IMR-90 (cell line): ENCODE measurements at regions not wholly inside any gene's neighbourhood (a gene's known extent, or its start where the extent isn't known, plus 50 kb on each side); places are given as distances from the start of the nearest gene placed in this dataset.

Source experiments
- ATAC-seq: fragments of 200-7000 bp; cut with Tn5 transposase; 2 replicates; pipeline ENCODE4 v1.9.1; 2020; ENCODE audit warnings: low read depth, mild to moderate bottlenecking, moderate library complexity
- BruUV-seq: library from RNA; stranded (reverse); fragments of 400-500 nt; replicated peaks from 2 replicates; lab custom pipeline; 2021; lab: Mats Ljungman, UMichigan
- CTCF ChIA-PET: fragments of 300-600 bp; formaldehyde crosslinking; extraction: SDS; loops from one replicate; lab custom pipeline; 2021; ENCODE audit warnings: antibody characterized with exemption; lab: Yijun Ruan, JAX
- POLR2A ChIA-PET: fragments of 300-600 bp; sonication (Branson Sonifier 250); formaldehyde crosslinking; loops from one replicate; lab custom pipeline; 2022; ENCODE audit warnings: antibody characterized with exemption; ENCODE audit not compliant: unreplicated experiment; lab: Charles Lee
- DNase-seq: peaks from one replicate; pipeline ENCODE4 v3.0.0; 2013
- H2AFZ ChIP-seq: replicated peaks from 2 replicates; pipeline ENCODE3; 2013; ENCODE audit warnings: low read length, mild to moderate bottlenecking; ENCODE audit not compliant: poor library complexity
- H2AK5ac ChIP-seq: 2 replicates; pipeline ENCODE4 v1.6.1; 2013; ENCODE audit warnings: low read depth, low read length, inconsistent platforms
- H2AK9ac ChIP-seq: replicated peaks from 2 replicates; pipeline ENCODE3; 2013; ENCODE audit warnings: mild to moderate bottlenecking, low read depth, low read length, moderate library complexity; ENCODE audit not compliant: poor library complexity
- H2BK120ac ChIP-seq: 2 replicates; pipeline ENCODE4 v1.6.1; 2013; ENCODE audit warnings: low read depth, low read length, inconsistent platforms
- H2BK15ac ChIP-seq: 3 replicates; pipeline ENCODE4 v1.6.1; 2013; ENCODE audit warnings: low read depth, low read length, inconsistent platforms
- H2BK20ac ChIP-seq: 2 replicates; pipeline ENCODE4 v1.6.1; 2013; ENCODE audit warnings: low read depth, mild to moderate bottlenecking, inconsistent platforms, low read length, moderate library complexity
- H2BK5ac ChIP-seq: 2 replicates; pipeline ENCODE4 v1.6.1; 2013; ENCODE audit warnings: mild to moderate bottlenecking, low read depth, low read length, inconsistent platforms; ENCODE audit not compliant: poor library complexity, severe bottlenecking
- H3K14ac ChIP-seq: replicated peaks from 2 replicates; pipeline ENCODE4 v1.6.1; 2013; ENCODE audit warnings: low read depth, low read length, inconsistent platforms
- H3K18ac ChIP-seq: 2 replicates; pipeline ENCODE4 v1.6.1; 2013; ENCODE audit warnings: low read depth, low read length, control low read depth
- H3K23ac ChIP-seq: 2 replicates; pipeline ENCODE4 v1.6.1; 2013; ENCODE audit warnings: low read depth, low read length, inconsistent platforms
- H3K27ac ChIP-seq: 2 replicates; pipeline ENCODE4 v1.5.1; 2013; ENCODE audit warnings: mild to moderate bottlenecking, control low read depth, low read length; ENCODE audit not compliant: insufficient read depth
- H3K27me3 ChIP-seq: 2 replicates; pipeline ENCODE4 v1.6.1; 2013; ENCODE audit warnings: low read length; ENCODE audit not compliant: control insufficient read depth, insufficient read depth
- H3K36me3 ChIP-seq: 2 replicates; pipeline ENCODE4 v1.6.1; 2013; ENCODE audit warnings: low read length, mixed read lengths; ENCODE audit not compliant: control insufficient read depth, insufficient read depth
- H3K4ac ChIP-seq: 2 replicates; pipeline ENCODE4 v1.6.1; 2013; ENCODE audit warnings: low read depth, low read length, inconsistent platforms
- H3K4me1 ChIP-seq: 2 replicates; pipeline ENCODE4 v1.6.1; 2013; ENCODE audit warnings: low read length, mixed read lengths; ENCODE audit not compliant: control insufficient read depth, insufficient read depth
- H3K4me2 ChIP-seq: 2 replicates; pipeline ENCODE4 v1.6.1; 2013; ENCODE audit warnings: low read depth, mild to moderate bottlenecking, control low read depth, low read length, moderate library complexity
- H3K4me3 ChIP-seq: 2 replicates; pipeline ENCODE4 v1.5.1; 2013; ENCODE audit warnings: low read depth, mild to moderate bottlenecking, control low read depth, low read length, moderate library complexity; ENCODE audit not compliant: insufficient read depth
- H3K56ac ChIP-seq: 2 replicates; pipeline ENCODE4 v1.6.1; 2013; ENCODE audit warnings: low read length, inconsistent platforms; ENCODE audit not compliant: insufficient read depth; ENCODE audit errors: extremely low read depth
- H3K79me1 ChIP-seq, 2 experiments: 2 replicates each; pipeline ENCODE4 v1.6.1; 2013; ENCODE audit warnings: low read length in 2 of 2, inconsistent platforms in 1 of 2, low read depth in 1 of 2
- H3K9ac ChIP-seq: 2 replicates; pipeline ENCODE4 v1.6.1; 2013; ENCODE audit warnings: low read depth, low read length, control low read depth
- H3K9me1 ChIP-seq: 2 replicates; pipeline ENCODE4 v1.6.1; 2013; ENCODE audit warnings: low read length, inconsistent platforms; ENCODE audit not compliant: insufficient read depth
- H3K9me3 ChIP-seq: 2 replicates; pipeline ENCODE4 v1.6.1; 2013; ENCODE audit warnings: low read length; ENCODE audit not compliant: control insufficient read depth, insufficient read depth
- H4K20me1 ChIP-seq: 2 replicates; pipeline ENCODE4 v1.6.1; 2013; ENCODE audit warnings: low read length, inconsistent platforms; ENCODE audit not compliant: insufficient read depth
- H4K5ac ChIP-seq: 2 replicates; pipeline ENCODE4 v1.6.1; 2013; ENCODE audit warnings: mild to moderate bottlenecking, low read depth, low read length, control low read depth
- H4K8ac ChIP-seq, 2 experiments: 2 replicates each; pipeline ENCODE4 v1.6.1; 2013; ENCODE audit warnings: low read depth in 2 of 2, low read length in 2 of 2, control low read depth in 1 of 2, inconsistent platforms in 1 of 2
- H4K91ac ChIP-seq: 2 replicates; pipeline ENCODE4 v1.6.1; 2013; ENCODE audit warnings: low read depth, low read length, inconsistent platforms; ENCODE audit not compliant: insufficient read depth
- CHD1 ChIP-seq: IDR thresholded peaks from 2 replicates; pipeline ENCODE4 v1.6.1; 2012; ENCODE audit warnings: low read depth, low read length, improper control_type of control experiment
- FOS ChIP-seq: fragments of 150-350 bp; IDR thresholded peaks from 2 replicates; pipeline ENCODE4 v1.6.1; 2016; ENCODE audit warnings: low read depth, low read length
- MAFK ChIP-seq: IDR thresholded peaks from 2 replicates; pipeline ENCODE4 v1.6.1; 2012; ENCODE audit warnings: low read depth, low read length, improper control_type of control experiment
- MAZ ChIP-seq: IDR thresholded peaks from 2 replicates; pipeline ENCODE4 v1.6.1; 2012; ENCODE audit warnings: low read depth, mild to moderate bottlenecking, low read length, improper control_type of control experiment, moderate library complexity, borderline replicate concordance
- MXI1 ChIP-seq: IDR thresholded peaks from 2 replicates; pipeline ENCODE4 v1.6.1; 2012; ENCODE audit warnings: low read depth, mild to moderate bottlenecking, low read length, moderate library complexity, borderline replicate concordance
- NFE2L2 ChIP-seq: fragments of 150-350 bp; IDR thresholded peaks from 2 replicates; pipeline ENCODE4 v1.6.1; 2016; ENCODE audit warnings: low read depth, mild to moderate bottlenecking, low read length
- SMC3 ChIP-seq: fragments of 150-350 bp; IDR thresholded peaks from 2 replicates; pipeline ENCODE4 v1.6.1; 2016; ENCODE audit warnings: low read depth, mild to moderate bottlenecking, antibody characterized with exemption, low read length, moderate library complexity
- WGBS, 2 experiments: methylation state at CpG; one replicate each; pipeline versions ENCODE4 v1.1.5 to v1.1.7; 2013; ENCODE audit warnings: missing lambda C conversion rate in 2 of 2; ENCODE audit not compliant: insufficient read length in 1 of 2; ENCODE audit errors: extremely low coverage in 2 of 2; 5-methylcytosine and 5-hydroxymethylcytosine counted together
- dilution Hi-C: fragments of 300-500 bp; cut with HindIII; formaldehyde crosslinking; loops from one replicate; pipeline ENCODE4 v1.14.3; 2018; ENCODE audit warnings: low sequenced_read_pairs; ENCODE audit not compliant: unreplicated experiment
- in situ Hi-C: fragments of 300-500 bp; cut with MboI; formaldehyde crosslinking; loops from 3 replicates; pipeline ENCODE4 v1.14.3; 2019; ENCODE audit warnings: low sequenced_read_pairs, inconsistent platforms, mixed read lengths
- intact Hi-C: fragments of 100-400 bp; cut with micrococcal nuclease; formaldehyde crosslinking; loops from 2 replicates; pipeline ENCODE4 v1.10.0; 2022
- TF ChIP-seq, protein P1 (sequence below): fragments of 150-350 bp; IDR thresholded peaks from 2 replicates; pipeline ENCODE4 v1.6.1; 2017; ENCODE audit warnings: mild to moderate bottlenecking, antibody characterized with exemption, low read length, low read depth

DNA sequence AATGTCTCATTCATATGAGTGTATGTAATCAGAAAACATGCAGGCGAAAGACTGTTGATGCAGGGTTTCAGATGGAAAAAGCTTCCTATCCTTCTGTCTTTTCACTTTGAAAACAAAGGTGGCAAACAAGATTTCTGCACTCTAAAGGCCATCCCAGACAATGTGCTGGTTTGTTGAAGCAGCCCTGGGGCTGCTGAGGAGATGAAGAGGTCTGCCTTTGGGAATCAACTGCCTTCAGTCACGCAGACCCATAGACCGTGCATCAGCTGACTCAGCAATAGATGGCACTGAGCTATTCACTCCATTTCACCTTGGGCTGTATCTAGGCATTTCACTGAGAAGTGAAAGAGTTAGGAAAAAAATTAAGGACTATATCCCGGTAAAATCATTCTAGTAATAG is 60.5 kb upstream of the C5orf46 start:
- Histone ChIP-seq H4K20me1 (no peaks in the 10 kb centered on the region), H2BK20ac (no peak overlapping the region), H4K5ac (no peak overlapping the region), H3K27me3 (no peaks in the 10 kb centered on the region), H3K27ac (no peak overlapping the region), H3K9me1 (no peaks in the 10 kb centered on the region), H3K9me3 (no peaks in the 10 kb centered on the region), H3K23ac (no peak overlapping the region), H3K14ac (no peak overlapping the region), H3K36me3 (no peaks in the 10 kb centered on the region), H4K8ac (no peak overlapping the region), H3K79me1 (no peaks in the 10 kb centered on the region), H3K4me1 (no peaks in the 10 kb centered on the region), H3K4ac (no peak overlapping the region), H3K18ac (no peak overlapping the region), H3K56ac (no peak overlapping the region), H2BK120ac (no peak overlapping the region), H2AK5ac (no peak overlapping the region), H3K4me2 (no peak overlapping the region), H2BK5ac (no peak overlapping the region), H3K4me3 (no peak overlapping the region), H2AK9ac (no peak overlapping the region), H2BK15ac (no peak overlapping the region), H2AFZ (no peak overlapping the region), H4K91ac (no peak overlapping the region), H3K9ac (no peak overlapping the region)
- ChIA-PET CTCF (no interaction called here), POLR2A (no interaction called here)
- intact Hi-C loops, result no loop called here
- dilution Hi-C loops, result no loop called here
- no CpG with 5 or more reads among the region's 4 CpGs for WGBS, 2 experiments
- no peak for DNase-seq
- in situ Hi-C loops, result no loop called here
- BruUV-seq, result no TSS peak
- no peak for TF ChIP-seq SMC3
- TF ChIP-seq, protein P1, sequence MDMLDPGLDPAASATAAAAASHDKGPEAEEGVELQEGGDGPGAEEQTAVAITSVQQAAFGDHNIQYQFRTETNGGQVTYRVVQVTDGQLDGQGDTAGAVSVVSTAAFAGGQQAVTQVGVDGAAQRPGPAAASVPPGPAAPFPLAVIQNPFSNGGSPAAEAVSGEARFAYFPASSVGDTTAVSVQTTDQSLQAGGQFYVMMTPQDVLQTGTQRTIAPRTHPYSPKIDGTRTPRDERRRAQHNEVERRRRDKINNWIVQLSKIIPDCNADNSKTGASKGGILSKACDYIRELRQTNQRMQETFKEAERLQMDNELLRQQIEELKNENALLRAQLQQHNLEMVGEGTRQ, result no peak
- TF ChIP-seq MAFK, result peak; percentile 61
- TF ChIP-seq MAZ, result no peak
- no peak for TF ChIP-seq CHD1
- TF ChIP-seq FOS, result no peak
- TF ChIP-seq MXI1, result no peak
- no peak for TF ChIP-seq NFE2L2
- ATAC-seq, result no peak
